ENCODE measurements at regions not wholly inside any gene's neighbourhood (a gene's known extent, or its start where the extent isn't known, plus 50 kb on each side); places are given as distances from the start of the nearest gene placed in this dataset.

- peaks cover 0 to 8% (median 0%) of the 10 kb centered on the region in 3 donors for H3K9me3 ChIP-seq (ENCODE audit: control extremely low read depth in 1 of 3, control insufficient read depth in 2 of 3, insufficient read depth in 1 of 3, low read length in 2 of 3)
- ChIA-PET POLR2A (no interaction called here), CTCF (no interaction called here)
- H3K27me3 ChIP-seq (replicated peaks in 1 of 4; ENCODE audit: control extremely low read depth in 1 of 4, control insufficient read depth in 3 of 4, insufficient read depth in 4 of 4, low read length in 3 of 4) = no peaks in the 10 kb centered on the region
- no peak overlapping the region for H3K9ac ChIP-seq (ENCODE audit: low read length)
- no peak overlapping the region for H3K4me3 Mint-ChIP-seq
- intact Hi-C loops (cut with micrococcal nuclease) = no loop called here
- H3K27me3 Mint-ChIP-seq = peaks cover 21% of the 10 kb centered on the region
- no peaks in the 10 kb centered on the region for H3K9me3 Mint-ChIP-seq (ENCODE audit: insufficient read depth)
- no peaks in the 10 kb centered on the region for H3K79me2 ChIP-seq (ENCODE audit: control insufficient read depth, insufficient read depth, low read length)
- WGBS (ENCODE audit: insufficient coverage) = 82% methylated on average over 11 of the region's 11 CpGs
- H3K4me1 ChIP-seq (ENCODE audit: control insufficient read depth in 2 of 2, insufficient read depth in 2 of 2, low read length in 2 of 2) = no peaks in the 10 kb centered on the region
- no peak overlapping the region for H2AFZ ChIP-seq (ENCODE audit: insufficient read depth, low read depth, low read length, poor library complexity, severe bottlenecking)
- no peaks in the 10 kb centered on the region for H3K36me3 ChIP-seq (replicated peaks in 1 of 2; ENCODE audit: control extremely low read depth in 1 of 2, control insufficient read depth in 1 of 2, extremely low read depth in 1 of 2, insufficient read depth in 2 of 2, low read length in 1 of 2)
- H3K4me3 ChIP-seq (ENCODE audit: control extremely low read depth in 1 of 5, extremely low read depth in 1 of 5, insufficient read depth in 1 of 5, low read depth in 2 of 5, low read length in 4 of 5) = no peak overlapping the region
- DNase-seq = no peak
- H3K4me1 Mint-ChIP-seq = no peaks in the 10 kb centered on the region
- ATAC-seq (ENCODE audit: low read depth) = no peak
- no peak overlapping the region for H3K27ac ChIP-seq (ENCODE audit: low read length in 2 of 2)
- H3K4me2 ChIP-seq (replicated peaks; ENCODE audit: low read depth, low read length, poor library complexity, severe bottlenecking) = no peak overlapping the region
- no peaks in the 10 kb centered on the region for H4K20me1 ChIP-seq (ENCODE audit: control insufficient read depth, insufficient read depth, low read length, poor library complexity, severe bottlenecking)
- no peak overlapping the region for H3K27ac Mint-ChIP-seq
- TF ChIP-seq, protein P1, sequence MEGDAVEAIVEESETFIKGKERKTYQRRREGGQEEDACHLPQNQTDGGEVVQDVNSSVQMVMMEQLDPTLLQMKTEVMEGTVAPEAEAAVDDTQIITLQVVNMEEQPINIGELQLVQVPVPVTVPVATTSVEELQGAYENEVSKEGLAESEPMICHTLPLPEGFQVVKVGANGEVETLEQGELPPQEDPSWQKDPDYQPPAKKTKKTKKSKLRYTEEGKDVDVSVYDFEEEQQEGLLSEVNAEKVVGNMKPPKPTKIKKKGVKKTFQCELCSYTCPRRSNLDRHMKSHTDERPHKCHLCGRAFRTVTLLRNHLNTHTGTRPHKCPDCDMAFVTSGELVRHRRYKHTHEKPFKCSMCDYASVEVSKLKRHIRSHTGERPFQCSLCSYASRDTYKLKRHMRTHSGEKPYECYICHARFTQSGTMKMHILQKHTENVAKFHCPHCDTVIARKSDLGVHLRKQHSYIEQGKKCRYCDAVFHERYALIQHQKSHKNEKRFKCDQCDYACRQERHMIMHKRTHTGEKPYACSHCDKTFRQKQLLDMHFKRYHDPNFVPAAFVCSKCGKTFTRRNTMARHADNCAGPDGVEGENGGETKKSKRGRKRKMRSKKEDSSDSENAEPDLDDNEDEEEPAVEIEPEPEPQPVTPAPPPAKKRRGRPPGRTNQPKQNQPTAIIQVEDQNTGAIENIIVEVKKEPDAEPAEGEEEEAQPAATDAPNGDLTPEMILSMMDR (IDR thresholded peaks at IDR 0.05) = no peak
- no peak for TF ChIP-seq EZH2 (IDR thresholded peaks at IDR 0.05; ENCODE audit: borderline replicate concordance, insufficient read depth, low read depth, low read length, poor library complexity, severe bottlenecking)
Measured at GRCh38 chr22:48398181-48398905, 1429.3 kb downstream of the BRD1 start.

DNA sequence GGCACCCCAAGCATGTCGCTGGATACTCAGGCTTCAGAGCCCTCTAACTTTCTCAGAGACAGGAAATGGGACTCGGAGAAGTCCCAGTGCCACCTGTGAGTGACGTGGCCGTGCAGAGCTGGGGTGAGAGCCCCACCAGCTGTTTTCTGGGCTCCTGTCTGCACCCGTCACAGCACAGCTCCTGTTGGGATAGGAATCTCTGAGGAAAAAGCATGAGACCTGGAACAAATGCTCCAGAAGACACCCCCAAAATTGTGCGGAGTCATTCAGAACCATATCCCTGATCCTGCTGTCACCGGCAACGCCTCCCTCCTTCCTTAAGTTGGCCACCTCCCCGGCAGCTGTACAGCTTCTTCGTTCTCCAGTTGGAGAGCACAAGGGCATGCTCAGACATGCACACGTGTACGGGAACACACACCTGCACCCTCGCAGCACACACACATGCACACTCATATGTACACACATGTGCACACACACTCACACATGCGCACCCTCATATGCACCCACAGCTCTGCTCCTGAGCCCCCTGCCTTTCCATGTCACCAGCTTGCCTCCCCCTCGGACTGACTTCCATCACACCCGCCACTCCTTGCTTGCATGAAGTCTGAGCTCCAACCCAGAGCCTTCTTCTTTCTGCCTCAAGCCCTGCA, 1430.0 kb downstream of the BRD1 start:
- TF ChIP-seq, protein P1 (IDR thresholded peaks at IDR 0.05) = no peak
- TF ChIP-seq EZH2 (IDR thresholded peaks at IDR 0.05; ENCODE audit: borderline replicate concordance, insufficient read depth, low read depth, low read length, poor library complexity, severe bottlenecking) = no peak
- Mint-ChIP-seq H3K9me3 (ENCODE audit: insufficient read depth) (no peaks in the 10 kb centered on the region), H3K27me3 (peaks cover 21% of the 10 kb centered on the region), H3K4me1 (no peaks in the 10 kb centered on the region), H3K27ac (no peak overlapping the region), H3K4me3 (no peak overlapping the region)
- ATAC-seq (ENCODE audit: low read depth) (no peak), DNase-seq (no peak)
- intact Hi-C loops (cut with micrococcal nuclease) = no loop called here
- H3K4me1 ChIP-seq (ENCODE audit: control insufficient read depth in 2 of 2, insufficient read depth in 2 of 2, low read length in 2 of 2) = no peaks in the 10 kb centered on the region
- no peak overlapping the region for H3K4me2 ChIP-seq (replicated peaks; ENCODE audit: low read depth, low read length, poor library complexity, severe bottlenecking)
- H3K4me3 ChIP-seq (ENCODE audit: control extremely low read depth in 1 of 5, extremely low read depth in 1 of 5, insufficient read depth in 1 of 5, low read depth in 2 of 5, low read length in 4 of 5) = no peak overlapping the region
- WGBS (ENCODE audit: insufficient coverage) = 88% methylated on average over 16 of the region's 16 CpGs
- H3K9me3 ChIP-seq (ENCODE audit: control extremely low read depth in 1 of 3, control insufficient read depth in 2 of 3, insufficient read depth in 1 of 3, low read length in 2 of 3) = peaks cover 0 to 13% (median 0%) of the 10 kb centered on the region in 3 donors
- H3K36me3 ChIP-seq (replicated peaks in 1 of 2; ENCODE audit: control extremely low read depth in 1 of 2, control insufficient read depth in 1 of 2, extremely low read depth in 1 of 2, insufficient read depth in 2 of 2, low read length in 1 of 2) = no peaks in the 10 kb centered on the region
- H4K20me1 ChIP-seq (ENCODE audit: control insufficient read depth, insufficient read depth, low read length, poor library complexity, severe bottlenecking) = no peaks in the 10 kb centered on the region
- ChIA-PET CTCF (no interaction called here), POLR2A (no interaction called here)
- H3K9ac ChIP-seq (ENCODE audit: low read length) = no peak overlapping the region
- no peaks in the 10 kb centered on the region for H3K27me3 ChIP-seq (replicated peaks in 1 of 4; ENCODE audit: control extremely low read depth in 1 of 4, control insufficient read depth in 3 of 4, insufficient read depth in 4 of 4, low read length in 3 of 4)
- H3K27ac ChIP-seq (ENCODE audit: low read length in 2 of 2) = no peak overlapping the region
- H2AFZ ChIP-seq (ENCODE audit: insufficient read depth, low read depth, low read length, poor library complexity, severe bottlenecking) = no peak overlapping the region
- no peaks in the 10 kb centered on the region for H3K79me2 ChIP-seq (ENCODE audit: control insufficient read depth, insufficient read depth, low read length)
